ENCODE measurements at regions not wholly inside any gene's neighbourhood (a gene's known extent, or its start where the extent isn't known, plus 50 kb on each side); places are given as distances from the start of the nearest gene placed in this dataset.
"Not testable (repeated sequence)": the region's sequence is repeated elsewhere in the genome, so short reads cannot be mapped to it uniquely, and the experiment has no call there.

GRCh38 chr5:164148292-164148691 lies 642.9 kb downstream of the MAT2B start:
- ATAC-seq = no peak

GRCh38 chr5:164152539-164152938 lies 647.1 kb downstream of the MAT2B start:
- not testable (repeated sequence) for ATAC-seq
- peak; percentile 73 for TF ChIP-seq ZNF8 (CRISPR knock-in tag; IDR thresholded peaks at IDR 0.05)

More at GRCh38 chr5:164148292-164148691, 642.9 kb downstream of the MAT2B start:
- TF ChIP-seq SNAI2 (CRISPR knock-in tag; IDR thresholded peaks at IDR 0.05) = no peak
- TF ChIP-seq RARB (CRISPR knock-in tag; IDR thresholded peaks at IDR 0.05) = no peak
- no peak for TF ChIP-seq ISL1 (CRISPR knock-in tag; IDR thresholded peaks at IDR 0.05)
- no peak for TF ChIP-seq TOX (CRISPR knock-in tag; IDR thresholded peaks at IDR 0.05; ENCODE audit: borderline replicate concordance)
- no peak for TF ChIP-seq CSRNP3 (CRISPR knock-in tag; IDR thresholded peaks at IDR 0.05)
- TF ChIP-seq GLIS3 (CRISPR knock-in tag; IDR thresholded peaks at IDR 0.05) = no peak
- TF ChIP-seq BACH2 (CRISPR knock-in tag; IDR thresholded peaks at IDR 0.05; ENCODE audit: borderline replicate concordance) = no peak
- TF ChIP-seq ZNF565 (CRISPR knock-in tag; conservative IDR thresholded peaks at IDR 0.05; ENCODE audit: low read depth) = no peak
- TF ChIP-seq ZNF70 (CRISPR knock-in tag; IDR thresholded peaks at IDR 0.05) = no peak
- TF ChIP-seq ZFP30 (CRISPR knock-in tag; IDR thresholded peaks at IDR 0.05) = no peak
- TF ChIP-seq ZC3H10 (CRISPR knock-in tag; IDR thresholded peaks at IDR 0.05) = no peak
- TF ChIP-seq TCF4 (CRISPR knock-in tag; IDR thresholded peaks at IDR 0.05; ENCODE audit: borderline replicate concordance) = no peak
- no peak for TF ChIP-seq PPARA (CRISPR knock-in tag; IDR thresholded peaks at IDR 0.05; ENCODE audit: borderline replicate concordance)
- no peak for TF ChIP-seq ZNF8 (CRISPR knock-in tag; IDR thresholded peaks at IDR 0.05)

- no peak for TF ChIP-seq ZNF8 (CRISPR knock-in tag; IDR thresholded peaks at IDR 0.05)
- TF ChIP-seq CSRNP3 (CRISPR knock-in tag; IDR thresholded peaks at IDR 0.05) = no peak
- no peak for TF ChIP-seq TOX (CRISPR knock-in tag; IDR thresholded peaks at IDR 0.05; ENCODE audit: borderline replicate concordance)
- no peak for TF ChIP-seq ESRRG (CRISPR knock-in tag; IDR thresholded peaks at IDR 0.05)
- TF ChIP-seq SNAI2 (CRISPR knock-in tag; IDR thresholded peaks at IDR 0.05) = no peak
- no peak for TF ChIP-seq RARB (CRISPR knock-in tag; IDR thresholded peaks at IDR 0.05)
- no peak for TF ChIP-seq ZNF565 (CRISPR knock-in tag; conservative IDR thresholded peaks at IDR 0.05; ENCODE audit: low read depth)
- TF ChIP-seq GLIS3 (CRISPR knock-in tag; IDR thresholded peaks at IDR 0.05) = no peak
- TF ChIP-seq TSHZ2 (CRISPR knock-in tag; IDR thresholded peaks at IDR 0.05) = no peak
- no peak for TF ChIP-seq TCF4 (CRISPR knock-in tag; IDR thresholded peaks at IDR 0.05; ENCODE audit: borderline replicate concordance)
- TF ChIP-seq PATZ1 (CRISPR knock-in tag; IDR thresholded peaks at IDR 0.05; ENCODE audit: borderline replicate concordance) = no peak
- TF ChIP-seq ZC3H10 (CRISPR knock-in tag; IDR thresholded peaks at IDR 0.05) = no peak
- no peak for TF ChIP-seq OSR1 (CRISPR knock-in tag; IDR thresholded peaks at IDR 0.05)
- TF ChIP-seq CSDC2 (CRISPR knock-in tag; IDR thresholded peaks at IDR 0.05) = no peak
- no peak for TF ChIP-seq PPARA (CRISPR knock-in tag; IDR thresholded peaks at IDR 0.05; ENCODE audit: borderline replicate concordance)
- no peak for ATAC-seq
Observed at GRCh38 chr5:164153469-164154172, 648.2 kb downstream of the MAT2B start.

GRCh38 chr5:164170814-164171213 lies 665.4 kb downstream of the MAT2B start:
- ATAC-seq = no peak
- TF ChIP-seq TSHZ2 (CRISPR knock-in tag; IDR thresholded peaks at IDR 0.05) = no peak
- TF ChIP-seq ZNF70 (CRISPR knock-in tag; IDR thresholded peaks at IDR 0.05) = no peak
- TF ChIP-seq SNAI2 (CRISPR knock-in tag; IDR thresholded peaks at IDR 0.05) = no peak
- no peak for TF ChIP-seq POU6F1 (CRISPR knock-in tag; IDR thresholded peaks at IDR 0.05; ENCODE audit: borderline replicate concordance, low read depth)
- no peak for TF ChIP-seq OSR1 (CRISPR knock-in tag; IDR thresholded peaks at IDR 0.05)
- no peak for TF ChIP-seq CREB5 (CRISPR knock-in tag; IDR thresholded peaks at IDR 0.05; ENCODE audit: low read depth)
- no peak for TF ChIP-seq TCF4 (CRISPR knock-in tag; IDR thresholded peaks at IDR 0.05; ENCODE audit: borderline replicate concordance)

All from SK-N-SH treated with all-trans-retinoic acid at 6 μM for 48 hours (cell line).